HG02678 (cell line): ENCODE measurements at regions not wholly inside any gene's neighbourhood (a gene's known extent, or its start where the extent isn't known, plus 50 kb on each side); places are given as distances from the start of the nearest gene placed in this dataset.

ENCODE experiments used
- ATAC-seq: cut with Tn5 transposase; IDR thresholded peaks from one replicate; pipeline ENCODE4 v1.9.1; 2021; ENCODE audit warnings: mild to moderate bottlenecking, moderate library complexity; ENCODE audit not compliant: unreplicated experiment

- no peak for ATAC-seq
Measured at GRCh38 chr9:80952363-80952922, 736.9 kb downstream of the TLE1 start.

DNA sequence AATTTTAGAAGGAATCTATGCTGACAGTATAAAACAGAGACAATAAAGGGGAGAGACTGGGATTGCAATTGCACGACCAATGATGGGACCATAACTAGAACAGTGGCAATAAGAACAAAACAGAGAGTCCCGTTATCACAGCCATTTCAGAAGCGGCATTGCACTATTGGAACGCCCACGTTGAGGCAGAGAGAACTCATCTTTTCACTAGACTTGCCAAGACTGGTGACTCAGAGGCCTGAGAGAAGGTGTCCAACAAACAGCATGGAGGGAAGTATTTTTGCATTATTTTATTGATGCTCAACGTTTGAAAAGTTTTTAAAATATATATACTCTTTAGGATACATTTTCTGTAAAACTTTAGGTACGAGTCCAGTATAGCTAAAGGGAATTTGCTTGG lies 737.7 kb downstream of the TLE1 start:
- no peak for ATAC-seq

GRCh38 chr9:80948876-80949275 lies 740.5 kb downstream of the TLE1 start:
- ATAC-seq: no peak

DNA sequence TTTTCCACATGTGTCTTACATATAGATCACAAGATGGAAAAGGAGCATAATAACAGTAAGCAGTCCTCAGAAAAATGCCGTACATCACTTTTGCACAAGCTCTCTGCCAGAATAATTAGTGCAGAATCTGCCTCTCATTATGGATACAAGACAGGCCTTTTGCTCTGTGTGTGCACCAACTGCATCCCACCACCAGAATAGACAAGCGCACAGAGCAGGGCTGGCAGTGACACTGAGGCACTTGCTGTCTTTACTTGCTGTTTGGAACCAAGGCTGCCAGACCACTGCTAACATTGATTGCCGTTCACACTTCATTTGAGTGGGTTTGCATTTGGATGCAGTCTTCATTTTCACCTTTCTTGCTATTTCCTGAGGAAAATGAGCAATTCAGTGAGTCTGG lies 741.3 kb downstream of the TLE1 start:
- ATAC-seq: no peak

- ATAC-seq: no peak
Measured at GRCh38 chr9:80946496-80947170, 742.7 kb downstream of the TLE1 start.

GRCh38 chr9:80945436-80945835 lies 743.9 kb downstream of the TLE1 start:
- ATAC-seq: no peak

DNA sequence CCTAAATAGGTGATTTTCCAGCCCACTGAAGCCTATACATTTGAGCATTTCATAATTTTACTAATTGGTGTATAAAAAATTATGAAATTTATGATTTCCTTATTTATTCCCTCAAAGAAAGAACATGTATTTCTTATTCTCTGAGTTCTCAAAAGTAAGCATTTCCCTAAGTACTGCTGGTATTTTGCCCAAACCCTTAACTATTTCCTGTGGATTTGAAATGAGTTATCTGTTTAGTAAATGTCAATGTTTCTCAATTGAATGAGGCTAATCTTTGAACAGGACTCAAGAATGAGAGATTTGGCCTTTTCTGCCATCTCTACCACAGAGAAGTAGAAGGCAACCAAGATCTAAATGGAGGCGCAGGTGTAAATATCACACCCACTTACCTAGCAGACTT lies 751.7 kb downstream of the TLE1 start:
- no peak for ATAC-seq

DNA sequence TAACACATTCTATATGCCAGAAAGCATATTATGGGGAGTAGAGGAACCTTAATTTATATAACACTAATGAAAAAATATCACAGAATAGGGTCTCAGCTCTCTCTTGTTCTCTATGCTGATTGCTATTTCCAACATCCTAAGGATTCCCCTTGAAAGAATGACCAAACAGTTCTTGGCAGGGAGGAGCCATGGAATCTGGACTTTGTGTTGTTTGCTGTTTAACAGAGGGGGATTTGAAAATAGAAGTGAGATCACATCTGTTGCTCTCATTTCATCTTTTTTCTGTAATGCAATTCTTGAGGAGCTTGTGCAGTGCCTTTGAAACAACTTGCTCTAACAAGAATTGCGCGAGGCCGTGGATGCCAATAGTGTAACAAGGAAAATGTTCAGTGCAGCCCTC lies 755.3 kb downstream of the TLE1 start:
- ATAC-seq: no peak

DNA sequence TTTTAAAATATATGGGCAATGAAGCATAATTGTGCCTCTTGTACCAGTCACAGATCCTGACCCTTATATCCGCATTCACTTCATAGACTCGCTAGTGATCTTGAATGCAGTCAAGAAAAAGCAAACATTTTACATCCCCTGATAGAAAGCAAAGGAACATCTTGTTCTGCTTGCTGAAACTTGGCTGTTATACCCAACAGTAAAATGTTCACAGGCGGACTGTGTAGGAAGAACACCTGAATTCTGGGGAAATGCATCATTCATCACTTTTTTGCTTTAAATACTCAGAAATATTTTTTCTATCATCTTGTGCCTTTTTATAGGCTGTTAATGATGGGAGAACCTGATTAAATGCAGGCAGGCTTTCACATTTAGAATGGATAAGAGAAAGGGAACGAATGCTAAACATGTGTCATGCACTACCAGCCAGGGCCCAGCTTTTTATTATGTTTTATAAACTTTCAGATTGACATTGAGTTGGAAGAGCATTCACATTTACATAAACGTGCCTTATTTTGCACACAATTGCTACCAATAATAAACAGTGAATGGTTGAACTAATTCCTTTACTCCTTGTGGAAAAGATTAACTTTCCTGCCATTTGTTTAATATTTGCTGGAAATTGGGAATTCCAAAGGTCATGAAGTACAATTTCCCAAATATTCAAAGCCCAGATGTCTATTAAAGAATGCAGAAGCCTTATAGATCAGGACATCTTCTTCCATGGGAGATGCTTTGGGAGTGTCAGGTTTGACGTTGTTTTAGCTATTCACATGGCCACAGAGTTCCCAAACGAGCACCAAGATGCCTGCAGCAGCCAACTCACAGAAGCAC lies 756.2 kb downstream of the TLE1 start:
- no peak for ATAC-seq

DNA sequence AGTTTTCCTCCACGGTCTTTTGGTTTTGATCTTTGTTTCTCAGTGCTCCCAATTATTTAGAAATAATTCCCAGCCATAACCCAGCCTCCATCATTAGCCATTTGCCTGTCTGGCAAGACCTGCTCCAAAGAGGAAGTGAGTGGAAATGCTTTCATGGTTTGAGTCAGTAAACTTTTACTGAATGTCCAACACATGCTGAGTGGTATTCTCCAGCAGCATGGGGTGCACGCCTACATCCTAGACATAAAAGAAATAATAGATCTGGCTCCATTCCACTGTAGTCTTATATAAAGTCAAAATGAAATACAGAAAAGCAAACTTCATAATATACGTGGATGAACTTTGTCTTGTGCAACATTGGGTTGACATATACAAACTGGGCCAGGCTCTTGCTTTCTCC lies 757.2 kb downstream of the TLE1 start:
- no peak for ATAC-seq

DNA sequence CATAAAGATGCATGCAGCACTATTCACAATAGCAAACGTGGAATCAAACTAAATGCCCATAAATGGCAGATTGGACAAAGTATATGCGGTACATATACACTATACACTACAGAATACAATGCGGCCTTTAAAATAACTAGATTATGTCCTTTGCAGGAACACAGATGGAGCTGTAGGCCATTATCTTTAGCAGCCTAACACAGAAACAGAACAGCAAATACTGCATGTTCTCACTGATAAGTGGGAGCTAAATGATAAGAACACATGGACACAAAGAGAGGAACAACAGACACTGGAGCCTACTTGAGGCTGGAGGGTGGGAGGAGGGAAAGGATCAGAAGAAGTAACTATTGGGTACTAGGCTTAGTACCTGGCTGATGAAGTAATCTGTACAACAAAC lies 758.2 kb downstream of the TLE1 start:
- no peak for ATAC-seq

GRCh38 chr9:80928697-80929096 lies 760.6 kb downstream of the TLE1 start:
- ATAC-seq: no peak

GRCh38 chr9:80926611-80927010 lies 762.7 kb downstream of the TLE1 start:
- no peak for ATAC-seq

DNA sequence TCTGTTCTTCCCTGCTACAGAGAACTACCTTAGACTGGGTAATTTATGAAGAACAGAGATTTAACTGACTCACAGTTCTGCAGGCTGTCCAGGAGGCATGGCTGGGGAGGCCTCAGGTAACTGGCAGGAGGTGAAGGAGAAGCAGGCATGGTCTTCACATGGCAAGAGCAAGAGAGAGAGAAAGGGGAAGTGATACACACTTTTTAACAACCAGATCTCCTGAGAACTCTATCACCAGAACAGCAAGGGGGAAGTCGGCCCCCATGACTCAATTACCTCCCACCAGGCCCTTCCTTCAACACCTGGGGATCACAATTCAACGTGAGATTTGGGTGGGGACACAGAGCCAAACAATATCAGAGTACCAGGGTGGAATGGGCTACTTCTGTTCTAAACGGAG lies 766.8 kb downstream of the TLE1 start:
- no peak for ATAC-seq

GRCh38 chr9:80906728-80907127 lies 782.6 kb downstream of the TLE1 start:
- no peak for ATAC-seq

GRCh38 chr9:80899208-80899607 lies 790.1 kb downstream of the TLE1 start:
- no peak for ATAC-seq

GRCh38 chr9:80893190-80893589 lies 796.2 kb downstream of the TLE1 start:
- ATAC-seq: no peak

GRCh38 chr9:80892703-80893102 lies 796.6 kb downstream of the TLE1 start:
- ATAC-seq: no peak

- ATAC-seq: no peak
Measured at GRCh38 chr9:80890124-80890523, 799.2 kb downstream of the TLE1 start.

- no peak for ATAC-seq
Measured at GRCh38 chr9:80885894-80886293, 803.5 kb downstream of the TLE1 start.

- no peak for ATAC-seq
Measured at GRCh38 chr9:80883826-80884579, 805.3 kb downstream of the TLE1 start.
